ENCODE measurements at regions not wholly inside any gene's neighbourhood (a gene's known extent, or its start where the extent isn't known, plus 50 kb on each side); places are given as distances from the start of the nearest gene placed in this dataset.
"Not testable (repeated sequence)": the region's sequence is repeated elsewhere in the genome, so short reads cannot be mapped to it uniquely, and the experiment has no call there.

GRCh38 chr10:119996944-119997343 is 104.4 kb downstream of the SEC23IP start:
- DNase-seq: no peak

DNA sequence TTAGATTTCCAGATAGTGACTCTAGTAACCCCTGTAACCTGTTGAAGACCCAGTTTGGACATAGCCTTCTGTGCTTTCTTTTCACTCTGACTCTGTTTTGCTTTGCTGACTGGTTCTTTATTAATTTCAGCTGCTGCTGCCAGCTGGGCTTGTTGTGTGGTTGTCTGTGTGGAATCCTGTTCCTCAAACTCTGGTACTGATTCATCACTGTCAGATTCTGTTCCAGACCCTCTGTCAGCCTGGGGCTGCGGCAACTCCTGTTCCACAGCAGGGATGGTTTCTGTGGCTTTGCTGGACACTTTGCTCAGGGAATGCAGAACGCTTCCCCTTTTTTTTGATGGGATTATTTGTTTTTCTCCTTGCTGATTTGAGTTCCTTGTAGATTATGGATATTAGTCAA is 104.9 kb downstream of the SEC23IP start:
- DNase-seq: no peak

DNA sequence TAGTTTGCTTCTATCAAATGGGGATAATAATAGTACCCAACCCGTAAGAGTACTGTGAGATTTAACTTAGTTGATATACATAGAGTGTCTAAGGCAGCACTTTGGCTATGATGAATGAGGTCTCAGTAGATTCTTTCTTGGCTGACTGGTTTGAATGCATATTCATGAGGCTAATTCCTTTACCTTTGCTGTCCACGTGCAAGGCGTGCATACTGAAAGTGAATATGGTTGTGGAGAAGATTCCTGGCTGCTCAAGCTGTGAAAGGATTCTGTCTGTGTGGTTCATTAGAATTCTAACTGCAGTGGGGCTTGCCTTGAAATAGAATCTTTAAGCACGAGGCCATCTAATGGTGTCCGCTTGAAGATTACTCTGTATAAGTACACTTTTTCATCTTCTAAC is 110.3 kb downstream of the SEC23IP start:
- DNase-seq: no peak

DNA sequence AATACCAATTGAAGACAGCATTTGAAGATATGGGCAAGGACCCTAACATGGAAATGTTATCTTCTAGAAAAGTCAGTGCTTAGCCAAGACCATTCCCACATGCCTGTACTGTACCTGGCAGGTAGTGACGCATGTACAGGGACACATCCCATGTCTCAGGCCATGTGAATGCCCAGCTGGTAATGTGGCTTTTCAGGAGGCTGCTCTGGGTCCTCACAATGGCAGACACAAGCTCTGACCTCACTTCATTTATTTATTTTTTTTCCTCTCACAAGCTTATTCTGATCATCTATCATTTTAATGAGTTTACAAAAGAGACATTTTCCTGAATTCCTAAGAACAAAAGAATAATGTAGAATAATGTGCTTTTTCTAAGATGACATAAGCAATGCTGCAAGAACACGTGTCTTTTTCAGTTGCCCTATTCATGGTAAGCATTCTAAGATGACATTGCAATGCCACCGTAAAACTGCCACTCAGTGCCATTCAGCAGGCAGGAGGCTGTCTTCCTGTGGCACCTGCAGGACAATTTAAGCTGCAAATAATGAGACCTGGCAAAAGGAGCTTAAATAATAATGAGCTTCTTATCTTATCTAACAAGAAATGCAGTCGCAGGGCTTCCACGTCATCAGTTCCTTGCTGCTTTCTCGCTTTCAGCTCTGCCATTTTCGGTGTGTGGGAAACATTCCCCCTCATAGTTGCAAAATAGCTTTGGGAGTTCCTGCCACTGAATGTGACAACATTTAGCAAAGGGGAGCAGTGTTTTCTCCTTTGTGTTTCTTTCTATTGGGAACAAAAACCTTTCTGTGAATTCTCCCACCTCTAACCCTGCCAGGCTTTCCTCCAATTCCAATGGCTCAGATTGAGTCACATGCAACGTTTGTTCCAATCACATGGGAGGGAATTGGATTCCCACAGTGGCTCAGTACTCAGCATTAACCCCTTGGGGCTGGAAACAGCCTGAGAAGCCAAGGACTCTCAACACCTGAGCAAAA is 113.0 kb downstream of the SEC23IP start:
- no peak for DNase-seq

DNA sequence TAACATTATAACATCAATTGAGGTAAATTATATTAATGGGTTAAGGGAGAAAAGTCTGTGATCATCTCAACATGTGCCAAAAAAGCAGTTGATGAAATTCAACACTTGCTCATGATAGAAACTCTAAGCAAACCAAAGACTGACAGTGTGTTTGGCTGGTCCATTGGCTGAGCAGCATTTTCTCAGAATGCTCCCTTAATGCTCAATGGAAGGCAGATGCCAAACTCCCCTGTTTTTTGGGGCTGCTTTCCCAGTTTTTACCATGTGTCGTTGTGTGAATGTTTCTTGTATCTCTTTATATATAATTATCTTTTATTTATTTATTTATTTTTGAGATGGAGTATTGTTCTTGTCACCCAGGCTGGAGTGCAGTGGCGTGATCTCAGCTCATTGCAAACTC is 114.7 kb downstream of the SEC23IP start:
- no peak for DNase-seq

GRCh38 chr10:120011359-120012130 is 119.0 kb downstream of the SEC23IP start:
- no peak for DNase-seq

DNA sequence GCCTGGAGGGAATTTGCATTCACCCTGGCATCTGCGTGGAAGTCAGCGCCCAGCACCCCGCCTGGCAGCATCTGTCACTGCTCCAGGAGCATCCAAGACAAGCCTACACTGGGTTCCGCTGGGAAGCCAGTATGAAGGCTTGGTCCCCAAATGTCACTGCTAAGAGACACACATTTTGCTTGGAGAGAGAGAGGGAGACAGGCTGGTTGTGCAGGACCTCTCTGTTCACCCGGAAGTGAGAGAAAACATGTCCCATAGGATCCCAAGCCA is 119.5 kb downstream of the SEC23IP start:
- DNase-seq: no peak

DNA sequence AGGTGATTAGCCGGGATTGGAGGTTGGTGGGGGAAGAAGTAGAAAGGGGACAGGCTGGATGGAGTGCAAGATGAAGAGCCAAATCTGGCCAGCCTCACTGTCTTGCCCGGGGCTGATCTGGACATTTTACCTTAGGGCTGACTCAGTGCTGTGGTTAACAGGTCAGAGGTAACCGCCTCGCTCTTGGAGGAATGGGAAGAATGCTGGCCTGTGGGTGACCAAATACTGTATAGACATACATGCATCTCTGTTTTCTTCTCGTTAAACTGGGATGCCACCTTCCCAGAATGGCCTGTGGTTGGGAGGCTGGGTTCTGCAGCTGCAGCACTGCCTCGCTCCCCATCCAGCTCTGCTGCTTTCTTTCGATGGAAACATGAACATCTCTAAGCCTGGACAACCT is 120.0 kb downstream of the SEC23IP start:
- no peak for DNase-seq

DNA sequence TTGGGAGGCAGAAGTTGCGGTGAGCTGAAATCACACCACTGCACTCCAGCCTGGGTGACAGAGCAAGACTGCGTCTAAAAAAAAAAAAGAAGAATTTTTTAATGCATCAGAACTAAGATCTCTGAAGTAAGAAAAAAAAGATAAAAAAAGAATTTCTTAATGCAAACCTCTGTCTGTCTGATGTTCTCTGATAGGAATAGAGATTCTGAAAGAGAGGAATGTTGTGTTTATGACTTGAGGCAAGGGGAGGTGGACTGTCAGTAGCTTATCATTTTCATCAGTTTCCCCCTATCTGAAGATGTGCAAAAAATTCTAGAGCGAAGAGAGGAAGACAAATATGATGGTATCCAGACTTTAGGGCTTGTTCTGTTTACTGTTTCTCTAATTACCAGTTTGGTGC is 121.5 kb downstream of the SEC23IP start:
- DNase-seq: no peak

- DNase-seq: no peak
These were observed 122.5 kb downstream of the SEC23IP start for GRCh38 chr10:120015064-120015463.

- DNase-seq: no peak
These were observed 124.4 kb downstream of the SEC23IP start for GRCh38 chr10:120016906-120017305.

DNA sequence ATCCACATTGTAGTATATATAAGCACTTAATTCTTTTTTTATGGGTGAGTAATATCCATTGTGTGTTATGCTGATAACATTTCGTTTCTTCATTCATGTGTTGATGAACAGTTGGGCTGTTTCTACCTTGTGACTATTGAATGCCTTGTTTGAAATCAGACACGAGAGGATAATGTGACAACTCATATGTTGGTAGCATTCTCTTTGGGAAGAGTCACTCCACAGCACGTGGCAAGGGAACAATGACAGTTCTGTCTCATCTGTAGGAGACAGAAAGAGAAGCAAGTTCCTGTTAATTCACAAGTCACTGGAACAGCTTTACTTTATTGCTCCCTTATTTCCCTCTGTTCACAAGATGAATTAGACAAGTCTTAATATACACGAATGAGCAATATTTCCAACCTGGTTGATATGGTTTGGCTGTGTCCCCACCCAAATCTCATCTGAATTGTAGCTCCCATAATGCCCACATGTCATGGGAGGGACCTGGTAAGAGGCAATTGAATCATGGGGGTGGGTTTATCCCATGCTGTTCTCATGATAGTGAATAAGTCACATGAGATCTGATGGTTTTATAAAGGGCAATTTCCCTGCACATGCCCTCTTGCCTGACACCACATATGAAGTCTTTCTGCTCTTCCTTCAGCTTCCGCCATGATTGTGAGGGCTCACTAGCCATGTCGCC is 125.3 kb downstream of the SEC23IP start:
- DNase-seq: no peak

DNA sequence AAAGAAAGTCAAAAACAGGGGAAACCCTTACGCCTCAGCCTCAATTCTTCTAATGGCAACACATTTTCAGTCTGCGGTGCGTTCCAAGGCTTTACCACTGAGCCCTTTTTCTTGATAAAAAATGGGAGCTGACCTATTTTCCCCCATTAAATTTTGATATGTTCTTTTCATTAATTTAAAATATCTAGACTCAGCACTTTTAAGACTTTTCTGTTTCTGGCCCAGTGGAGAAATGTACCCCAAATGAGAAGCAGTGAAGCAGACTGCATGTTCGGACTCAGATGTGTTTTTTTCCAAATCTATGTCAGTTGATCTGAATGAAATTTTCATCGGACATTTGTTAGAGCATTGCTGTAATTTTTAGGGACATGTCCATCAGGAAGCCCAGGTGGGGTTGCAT is 126.2 kb downstream of the SEC23IP start:
- DNase-seq: no peak

GRCh38 chr10:120019568-120019967 is 127.0 kb downstream of the SEC23IP start:
- no peak for DNase-seq

DNA sequence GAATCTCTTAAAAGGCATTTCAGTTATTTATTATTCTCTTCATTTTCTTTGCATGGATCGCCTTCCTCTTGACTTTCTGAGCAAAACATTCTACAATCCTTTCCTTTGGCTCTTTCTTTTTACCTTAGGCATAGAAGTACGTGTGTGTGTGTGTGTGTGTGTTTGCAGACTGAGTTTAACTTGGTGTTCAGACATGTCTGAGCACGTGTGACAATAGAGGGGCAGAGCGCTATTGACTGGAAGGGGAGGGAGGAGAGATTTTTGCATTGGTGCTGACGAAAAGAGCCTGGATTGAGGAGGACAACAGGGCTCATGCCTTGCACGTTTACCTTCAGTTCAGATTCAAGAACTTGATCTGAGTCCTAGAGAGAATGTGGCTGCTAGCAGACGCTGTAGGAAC is 129.8 kb downstream of the SEC23IP start:
- no peak for DNase-seq

DNA sequence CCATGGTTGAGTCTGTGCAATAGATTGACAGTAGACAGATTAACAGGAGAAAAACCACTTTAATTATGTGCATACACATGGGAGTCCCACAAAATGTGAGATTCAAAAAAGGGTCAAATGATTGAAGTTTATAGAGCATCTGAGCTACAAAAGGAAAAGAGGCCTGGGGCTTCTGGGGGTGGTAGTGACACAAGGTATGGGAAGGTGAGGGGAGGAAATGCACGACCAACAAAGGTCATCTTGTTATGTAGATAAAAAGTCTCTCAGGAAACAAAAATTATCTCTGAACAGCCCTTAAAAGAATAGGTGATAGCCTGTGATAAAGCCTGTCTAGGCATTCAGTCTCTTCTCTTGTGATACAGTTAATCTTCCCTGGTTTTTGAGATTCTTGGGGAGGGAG is 141.7 kb downstream of the SEC23IP start:
- DNase-seq: no peak

DNA sequence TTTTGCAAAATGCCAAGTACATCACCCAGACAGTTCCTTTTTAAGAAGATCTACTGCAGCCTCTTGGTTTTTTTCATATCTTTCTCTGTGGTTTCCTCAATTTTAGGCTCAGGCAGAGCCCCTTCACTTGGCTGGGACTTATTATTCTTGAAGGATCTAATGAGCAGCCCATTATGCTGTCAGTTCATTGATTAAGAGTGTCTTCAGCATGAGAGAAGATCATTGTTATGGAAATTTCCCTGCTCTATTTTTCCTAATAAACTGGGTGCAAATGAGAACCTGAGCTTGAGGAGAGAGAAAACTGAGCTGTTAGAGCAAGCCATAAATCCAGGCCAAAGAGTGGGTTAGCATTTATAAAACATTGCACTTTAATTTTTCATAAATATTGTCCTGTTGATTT is 146.5 kb downstream of the SEC23IP start:
- DNase-seq: no peak

DNA sequence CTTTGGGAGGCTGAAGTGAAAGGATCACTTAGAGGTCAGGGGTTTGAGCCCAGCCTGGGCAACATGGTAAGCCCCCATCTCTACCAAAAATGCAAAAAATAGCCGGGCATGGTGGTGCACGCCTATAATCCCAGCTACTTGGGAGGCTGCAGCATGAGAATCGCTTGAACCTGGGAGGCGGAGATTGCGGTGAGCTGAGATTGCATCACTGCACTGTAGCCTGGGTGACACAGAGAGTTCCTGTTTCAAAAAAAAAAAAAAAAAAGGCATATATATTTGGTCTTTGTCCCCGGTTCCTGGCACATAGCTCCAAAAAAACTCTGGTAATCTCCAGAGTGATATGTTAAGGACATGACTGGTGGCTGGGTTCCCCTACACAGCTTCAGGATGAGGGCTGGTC is 147.3 kb downstream of the SEC23IP start:
- no peak for DNase-seq

DNA sequence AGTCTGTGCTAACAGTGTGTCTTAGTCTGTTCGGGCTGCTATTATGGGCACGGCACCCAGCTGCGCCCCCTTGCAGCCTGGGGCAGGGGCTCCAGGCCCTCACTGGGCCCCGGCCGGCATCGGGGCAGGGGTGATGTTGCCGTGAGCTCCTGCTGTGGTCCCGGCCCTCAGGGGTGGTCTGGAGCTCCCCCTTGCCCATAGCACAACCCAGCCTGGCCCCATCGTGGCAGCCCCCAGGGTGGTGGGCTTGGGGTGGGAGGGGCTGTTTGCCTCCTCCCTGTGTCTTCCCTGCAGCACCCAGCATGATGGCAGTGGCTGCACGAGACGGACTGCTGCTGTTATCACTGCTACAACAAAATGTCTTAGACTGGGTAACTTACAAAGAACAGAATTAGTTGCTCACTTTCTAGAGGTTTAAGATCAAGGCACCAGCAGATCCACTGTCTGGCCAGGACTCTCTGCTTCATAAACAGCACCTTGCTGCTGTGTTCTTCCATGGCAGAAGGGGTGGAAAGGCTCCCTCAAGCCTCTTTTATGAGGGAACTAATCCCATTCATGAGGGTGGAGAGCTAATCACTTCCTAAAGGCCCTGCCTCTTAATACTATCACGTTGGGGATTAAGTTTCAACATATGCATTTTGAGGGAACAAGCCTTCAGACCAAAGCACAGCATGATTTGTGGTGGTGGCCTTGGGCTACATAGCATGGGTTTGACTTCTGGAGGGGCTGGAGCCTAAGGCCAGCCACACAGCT is 149.5 kb downstream of the SEC23IP start:
- DNase-seq: no peak

GRCh38 chr10:120042705-120043104 is 150.2 kb downstream of the SEC23IP start:
- DNase-seq: no peak

GRCh38 chr10:120047373-120047772 is 154.8 kb downstream of the SEC23IP start:
- DNase-seq: not testable (repeated sequence)

DNA sequence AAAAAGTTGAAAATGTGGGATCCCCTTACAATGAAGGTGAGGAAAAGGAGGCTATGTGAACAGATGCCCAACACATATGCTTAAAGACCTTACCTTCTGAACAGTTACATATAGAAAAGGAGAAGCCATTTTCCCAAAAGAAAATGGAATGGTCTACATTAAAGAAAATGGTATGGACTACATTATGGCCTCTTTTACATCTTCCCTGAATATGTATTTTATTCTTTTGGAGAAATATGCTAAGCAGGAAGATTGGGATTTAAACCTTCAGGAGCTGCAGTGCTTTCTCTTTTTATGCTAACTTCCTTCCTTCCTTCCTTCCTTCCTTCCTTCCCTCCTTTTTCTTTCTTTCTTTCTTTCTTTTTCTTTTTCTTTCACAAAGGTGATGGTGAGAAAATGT is 155.4 kb downstream of the SEC23IP start:
- DNase-seq: no peak

GRCh38 chr10:120048391-120048790 is 155.9 kb downstream of the SEC23IP start:
- DNase-seq: no peak

Data from AML-193 (cell line).